ENCODE measurements at regions not wholly inside any gene's neighbourhood (a gene's known extent, or its start where the extent isn't known, plus 50 kb on each side); places are given as distances from the start of the nearest gene placed in this dataset.

DNA sequence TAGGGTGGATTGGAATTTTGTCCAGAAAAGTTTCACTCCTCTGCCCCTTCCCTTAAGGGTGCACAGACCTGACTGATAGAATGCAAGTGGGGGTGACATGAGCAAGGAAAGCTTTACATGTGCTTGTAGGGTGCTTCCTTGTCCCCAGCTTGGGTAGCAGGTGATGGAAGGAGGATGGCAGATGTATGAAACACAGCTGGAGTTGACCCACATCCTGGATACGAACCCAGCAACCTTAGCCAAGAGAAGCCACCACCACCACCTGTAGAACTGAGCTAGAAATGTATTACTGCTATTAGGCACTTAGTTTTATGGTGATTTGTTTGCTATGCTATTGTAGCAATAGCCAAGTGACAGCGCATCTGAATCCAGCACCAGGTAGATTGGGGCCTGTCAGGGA lies 227.4 kb downstream of the HS3ST1 start:
- no peak overlapping the region for H3K4me3 ChIP-seq
- H3K27ac ChIP-seq (replicated peaks in 1 of 4): no peak overlapping the region
- WGBS: 94% methylated on average over 2 of the region's 2 CpGs
- no peaks in the 10 kb centered on the region for H3K27me3 ChIP-seq
- no peaks in the 10 kb centered on the region for H3K36me3 ChIP-seq
- TF ChIP-seq, protein P1, sequence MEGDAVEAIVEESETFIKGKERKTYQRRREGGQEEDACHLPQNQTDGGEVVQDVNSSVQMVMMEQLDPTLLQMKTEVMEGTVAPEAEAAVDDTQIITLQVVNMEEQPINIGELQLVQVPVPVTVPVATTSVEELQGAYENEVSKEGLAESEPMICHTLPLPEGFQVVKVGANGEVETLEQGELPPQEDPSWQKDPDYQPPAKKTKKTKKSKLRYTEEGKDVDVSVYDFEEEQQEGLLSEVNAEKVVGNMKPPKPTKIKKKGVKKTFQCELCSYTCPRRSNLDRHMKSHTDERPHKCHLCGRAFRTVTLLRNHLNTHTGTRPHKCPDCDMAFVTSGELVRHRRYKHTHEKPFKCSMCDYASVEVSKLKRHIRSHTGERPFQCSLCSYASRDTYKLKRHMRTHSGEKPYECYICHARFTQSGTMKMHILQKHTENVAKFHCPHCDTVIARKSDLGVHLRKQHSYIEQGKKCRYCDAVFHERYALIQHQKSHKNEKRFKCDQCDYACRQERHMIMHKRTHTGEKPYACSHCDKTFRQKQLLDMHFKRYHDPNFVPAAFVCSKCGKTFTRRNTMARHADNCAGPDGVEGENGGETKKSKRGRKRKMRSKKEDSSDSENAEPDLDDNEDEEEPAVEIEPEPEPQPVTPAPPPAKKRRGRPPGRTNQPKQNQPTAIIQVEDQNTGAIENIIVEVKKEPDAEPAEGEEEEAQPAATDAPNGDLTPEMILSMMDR (IDR thresholded peaks at IDR 0.05): no peak
- TF ChIP-seq POLR2A (IDR thresholded peaks at IDR 0.05; ENCODE audit: low read depth): no peak
- no peak for TF ChIP-seq EP300 (IDR thresholded peaks at IDR 0.05)
- TF ChIP-seq POLR2AphosphoS5 (IDR thresholded peaks at IDR 0.05): no peak
- no peaks in the 10 kb centered on the region for H3K4me1 ChIP-seq
- no peak for DNase-seq (ENCODE audit: extremely low spot score)
- no peaks in the 10 kb centered on the region for H3K9me3 ChIP-seq
- intact Hi-C loops (cut with DNase I): no loop called here

DNA sequence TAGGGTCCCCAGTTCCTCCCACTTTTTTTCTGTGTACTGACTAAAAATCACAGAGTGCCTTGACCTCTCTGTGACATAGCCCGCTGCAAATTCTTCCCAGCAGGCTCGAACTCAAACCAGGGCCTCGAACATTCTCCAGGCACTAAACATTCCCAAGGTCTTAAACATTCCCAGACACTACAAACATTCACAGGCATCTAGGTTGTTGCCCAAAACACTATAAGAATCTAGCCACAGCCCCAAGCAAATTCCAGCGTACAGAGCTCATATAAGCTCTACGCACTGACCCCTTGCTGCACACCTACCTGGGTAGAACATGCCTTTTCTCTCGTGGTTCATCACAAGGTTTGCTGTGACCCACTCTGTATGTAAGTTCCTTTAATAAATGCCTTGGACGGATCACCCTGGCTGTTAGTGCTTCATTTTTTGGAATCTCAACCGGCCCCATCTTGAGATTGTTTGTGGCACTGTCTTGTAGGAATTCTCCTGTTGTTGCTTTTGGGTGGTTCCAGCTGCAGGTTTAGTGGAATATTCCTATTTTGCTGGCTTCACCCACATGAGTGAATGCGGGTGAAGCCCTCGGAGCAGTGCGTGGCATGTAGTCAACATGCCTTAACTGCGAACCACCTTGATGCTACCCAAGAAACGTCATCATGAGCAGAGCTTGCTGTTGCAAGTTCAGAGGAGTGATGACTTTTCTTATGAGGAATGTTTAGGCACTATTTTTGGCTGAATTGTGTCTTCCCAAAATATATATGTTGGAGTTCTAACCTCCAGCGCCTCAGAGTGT lies 230.0 kb downstream of the HS3ST1 start:
- H3K4me1 ChIP-seq: no peaks in the 10 kb centered on the region
- no peaks in the 10 kb centered on the region for H3K36me3 ChIP-seq
- WGBS: 90% methylated on average over 14 of the region's 14 CpGs
- H3K27ac ChIP-seq (replicated peaks in 1 of 4): no peak overlapping the region
- no peak for DNase-seq (ENCODE audit: extremely low spot score)
- no peaks in the 10 kb centered on the region for H3K27me3 ChIP-seq
- intact Hi-C loops (cut with DNase I): no loop called here
- H3K4me3 ChIP-seq: no peak overlapping the region
- no peak for TF ChIP-seq POLR2A (IDR thresholded peaks at IDR 0.05; ENCODE audit: low read depth)
- TF ChIP-seq, protein P1 (IDR thresholded peaks at IDR 0.05): no peak
- no peak for TF ChIP-seq POLR2AphosphoS5 (IDR thresholded peaks at IDR 0.05)
- TF ChIP-seq EP300 (IDR thresholded peaks at IDR 0.05): no peak
- no peaks in the 10 kb centered on the region for H3K9me3 ChIP-seq

DNA sequence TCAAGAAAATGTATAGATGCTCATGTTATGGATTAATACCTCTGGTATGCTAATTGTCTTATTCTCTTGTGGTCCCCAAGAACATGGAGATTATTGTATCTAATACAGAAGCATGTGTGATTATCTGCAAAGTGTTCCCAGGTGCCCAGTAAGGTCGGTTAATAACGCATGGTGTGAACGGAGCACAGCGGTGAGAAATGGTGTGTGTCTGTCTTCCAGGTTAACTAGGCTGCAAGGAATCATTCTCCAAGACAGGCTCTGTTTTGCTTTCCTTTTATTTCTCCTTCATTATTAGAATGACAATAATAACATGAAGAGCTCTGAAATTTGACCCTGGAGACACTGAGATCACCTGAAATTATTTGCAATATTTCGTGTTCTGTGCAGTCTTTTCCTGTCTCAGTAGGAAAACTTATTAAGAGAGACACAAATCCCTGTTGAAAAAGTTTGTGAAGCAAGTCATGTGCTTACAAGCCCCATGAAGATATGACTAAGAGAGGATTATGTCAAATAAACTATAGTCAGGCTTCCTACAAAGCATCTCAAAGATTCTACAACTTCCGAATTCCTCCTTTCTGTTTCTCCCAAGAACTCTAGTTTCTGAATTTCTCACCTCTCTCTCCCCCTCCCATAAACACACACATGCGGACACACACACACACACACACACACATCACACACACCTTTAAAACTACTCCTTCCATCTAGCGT lies 230.9 kb downstream of the HS3ST1 start:
- no peaks in the 10 kb centered on the region for H3K4me1 ChIP-seq
- TF ChIP-seq, protein P1 (IDR thresholded peaks at IDR 0.05): no peak
- TF ChIP-seq POLR2A (IDR thresholded peaks at IDR 0.05; ENCODE audit: low read depth) (no peak), EP300 (IDR thresholded peaks at IDR 0.05) (no peak), POLR2AphosphoS5 (IDR thresholded peaks at IDR 0.05) (no peak)
- intact Hi-C loops (cut with DNase I): no loop called here
- H3K27ac ChIP-seq (replicated peaks in 1 of 4): no peak overlapping the region
- DNase-seq (ENCODE audit: extremely low spot score): no peak
- H3K4me3 ChIP-seq: no peak overlapping the region
- H3K36me3 ChIP-seq: no peaks in the 10 kb centered on the region
- 89% methylated on average over 8 of the region's 8 CpGs for WGBS
- H3K9me3 ChIP-seq: no peaks in the 10 kb centered on the region
- H3K27me3 ChIP-seq: no peaks in the 10 kb centered on the region

DNA sequence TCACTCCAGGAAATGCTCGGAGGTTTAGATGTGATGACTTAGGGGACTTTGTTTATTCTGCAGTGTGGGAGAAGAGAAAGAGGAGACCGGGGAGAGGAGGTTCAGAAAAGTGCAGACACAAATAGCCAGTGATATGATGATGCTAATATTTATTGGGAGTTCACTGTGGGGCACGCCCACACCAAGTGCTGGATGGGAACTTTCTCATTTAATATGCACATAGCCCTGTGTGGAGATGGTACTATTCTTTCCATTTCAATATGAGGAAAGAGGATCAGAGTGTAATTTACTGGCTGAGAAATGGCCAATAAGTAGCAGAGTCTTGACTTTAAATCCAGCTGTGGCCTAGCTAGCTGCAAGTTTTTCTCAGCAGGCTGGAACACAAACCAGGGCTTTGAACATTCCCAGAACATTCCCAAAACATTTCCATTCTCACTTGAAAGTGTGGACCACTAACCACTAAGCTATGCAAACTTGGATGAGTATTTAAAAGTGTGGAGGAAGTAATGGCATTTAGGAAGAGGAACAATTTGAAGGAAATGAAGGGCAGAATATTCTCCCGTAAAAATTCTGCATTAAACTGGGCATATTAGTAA lies 231.7 kb downstream of the HS3ST1 start:
- 59% methylated on average over 4 of the region's 4 CpGs for WGBS
- no peak overlapping the region for H3K4me3 ChIP-seq
- intact Hi-C loops (cut with DNase I): no loop called here

DNA sequence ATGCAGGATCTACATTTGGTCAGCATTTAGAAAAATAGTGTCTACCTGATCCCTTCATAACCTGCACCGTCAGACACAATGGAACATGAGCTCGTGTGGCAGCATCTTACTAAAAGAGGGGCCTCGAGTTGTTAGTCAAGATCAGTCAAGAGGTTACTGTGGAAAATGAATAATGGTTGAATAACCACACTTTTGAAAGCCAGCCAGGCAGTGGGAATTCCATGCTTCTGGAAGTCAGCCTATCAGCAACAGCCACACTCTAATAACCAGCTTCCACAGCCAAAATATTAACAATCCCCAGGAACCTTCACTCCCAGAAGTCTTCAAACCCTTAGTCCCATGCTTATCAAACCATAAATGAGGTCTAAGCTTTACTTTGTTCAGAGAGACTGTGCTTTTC lies 234.3 kb downstream of the HS3ST1 start:
- TF ChIP-seq, protein P1 (IDR thresholded peaks at IDR 0.05): no peak
- TF ChIP-seq POLR2A (IDR thresholded peaks at IDR 0.05; ENCODE audit: low read depth) (no peak), POLR2AphosphoS5 (IDR thresholded peaks at IDR 0.05) (no peak), EP300 (IDR thresholded peaks at IDR 0.05) (no peak)
- Histone ChIP-seq H3K27ac (replicated peaks in 1 of 4) (no peak overlapping the region), H3K4me1 (no peaks in the 10 kb centered on the region), H3K9me3 (no peaks in the 10 kb centered on the region), H3K4me3 (no peak overlapping the region), H3K27me3 (no peaks in the 10 kb centered on the region), H3K36me3 (no peaks in the 10 kb centered on the region)
- intact Hi-C loops (cut with DNase I): no loop called here
- DNase-seq (ENCODE audit: extremely low spot score): no peak
- 32% methylated on average over 3 of the region's 3 CpGs for WGBS

More for the DNA sequence above, 231.7 kb downstream of the HS3ST1 start:
- Histone ChIP-seq H3K27me3 (no peaks in the 10 kb centered on the region), H3K27ac (replicated peaks in 1 of 4) (no peak overlapping the region), H3K4me1 (no peaks in the 10 kb centered on the region), H3K9me3 (no peaks in the 10 kb centered on the region), H3K36me3 (no peaks in the 10 kb centered on the region)
- TF ChIP-seq POLR2A (IDR thresholded peaks at IDR 0.05; ENCODE audit: low read depth) (no peak), POLR2AphosphoS5 (IDR thresholded peaks at IDR 0.05) (no peak)
- DNase-seq (ENCODE audit: extremely low spot score): no peak
